HG03460 (cell line): ENCODE measurements at regions not wholly inside any gene's neighbourhood (a gene's known extent, or its start where the extent isn't known, plus 50 kb on each side); places are given as distances from the start of the nearest gene placed in this dataset.

Experiments used
- ATAC-seq: cut with Tn5 transposase; IDR thresholded peaks from one replicate; pipeline ENCODE4 v1.9.1; 2021; ENCODE audit not compliant: unreplicated experiment

DNA sequence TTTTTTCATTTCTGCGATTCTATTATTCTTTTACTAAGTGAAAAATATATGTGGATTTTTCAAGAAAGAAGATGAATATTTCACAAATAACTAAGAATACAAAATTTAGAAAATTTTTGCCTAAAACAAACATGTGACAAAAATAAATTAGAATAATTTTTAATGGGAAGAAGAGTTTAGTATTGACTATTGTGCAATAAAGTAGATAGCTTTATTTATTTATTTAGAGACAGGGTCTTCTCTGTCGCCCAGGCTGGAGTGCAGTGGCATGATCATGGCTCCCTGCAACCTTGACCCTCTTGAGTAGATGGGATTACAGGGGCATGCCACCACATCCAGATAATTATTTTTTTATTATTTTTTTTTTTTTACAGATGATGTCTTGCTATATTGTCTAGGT, 95.3 kb upstream of the PAQR3 start:
- no peak for ATAC-seq

DNA sequence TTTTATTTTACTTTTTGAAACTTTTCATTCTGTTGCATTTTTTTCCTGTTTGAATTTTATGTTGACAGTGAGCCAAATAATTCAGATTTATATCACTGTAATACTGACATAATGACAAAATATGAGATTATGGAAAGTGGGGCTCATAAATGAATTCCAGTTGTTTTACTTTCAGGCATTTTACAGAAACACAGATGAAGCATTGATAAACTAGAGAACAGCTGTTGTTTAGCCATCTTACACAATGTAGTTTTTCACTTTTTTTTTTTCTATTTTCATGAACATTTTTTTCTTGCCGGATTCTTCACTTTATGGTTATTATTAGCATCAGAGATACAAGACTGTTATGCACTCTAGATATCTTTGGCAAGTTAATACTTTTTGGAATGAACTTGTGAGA, 91.7 kb upstream of the PAQR3 start:
- ATAC-seq, result no peak

GRCh38 chr4:79027656-79028055, 88.4 kb upstream of the PAQR3 start:
- no peak for ATAC-seq

DNA sequence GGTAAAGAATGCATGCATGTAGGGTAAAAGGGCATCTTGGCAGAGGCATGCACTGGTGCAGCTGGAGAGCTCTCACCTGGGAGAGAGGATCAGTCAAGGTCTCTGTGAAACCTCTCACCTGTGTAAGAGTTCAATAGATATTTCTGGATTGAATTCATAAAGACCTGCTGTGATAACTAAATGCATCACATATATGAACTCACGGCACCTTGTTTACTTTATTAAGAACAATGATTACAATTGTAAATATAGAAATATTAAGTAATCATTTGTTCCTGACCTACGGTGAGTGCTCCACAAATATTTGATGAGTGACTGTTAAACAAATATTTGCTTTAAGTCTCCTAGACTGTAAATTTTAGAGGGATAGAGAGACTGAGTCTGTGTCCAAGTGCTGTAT, 85.9 kb upstream of the PAQR3 start:
- no peak for ATAC-seq

DNA sequence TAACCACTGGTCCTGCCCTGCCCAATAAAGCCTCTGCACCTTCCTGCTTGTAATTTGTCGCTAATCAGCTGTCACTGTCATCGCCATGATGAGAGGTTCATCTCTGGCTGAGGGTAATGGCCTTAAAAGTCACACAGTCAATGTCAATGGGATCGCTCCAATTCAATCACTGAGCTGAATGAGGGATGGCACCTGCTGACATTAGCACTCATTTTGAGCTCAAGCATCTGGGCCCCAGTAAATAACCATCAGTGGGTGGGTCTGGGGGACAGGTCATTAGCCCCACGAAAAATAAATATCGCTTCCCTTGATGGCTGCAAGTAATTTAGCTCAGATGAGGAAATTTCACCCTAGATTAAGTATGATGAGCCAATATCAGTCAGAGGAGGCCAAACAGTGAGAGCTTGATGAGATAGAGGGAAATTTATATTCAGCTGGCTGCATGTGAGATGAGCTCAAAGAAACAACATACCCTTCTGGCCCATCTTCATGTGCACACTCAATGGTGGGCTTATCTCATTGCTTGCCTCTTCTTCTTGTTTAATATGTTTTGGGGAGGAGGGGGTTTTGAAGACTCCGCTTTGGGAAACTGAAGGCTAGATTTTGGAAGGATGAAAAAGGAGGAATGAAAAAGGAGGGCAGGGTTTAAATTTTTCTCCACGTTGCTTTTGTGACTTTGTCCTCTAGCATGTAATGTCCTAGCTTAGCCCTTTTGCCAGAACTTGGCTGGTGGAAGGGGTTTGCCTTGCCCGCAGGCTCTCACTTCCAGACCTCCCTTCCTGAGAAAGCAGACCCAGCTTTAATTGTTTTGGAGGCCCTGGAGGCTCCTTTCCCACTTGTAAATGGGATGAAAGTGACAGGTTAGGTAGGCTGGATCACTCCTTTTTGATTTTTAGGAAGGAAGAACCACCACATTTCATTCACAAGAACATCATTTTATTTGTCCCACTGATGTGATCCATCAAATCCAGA, 84.8 kb upstream of the PAQR3 start:
- no peak for ATAC-seq

DNA sequence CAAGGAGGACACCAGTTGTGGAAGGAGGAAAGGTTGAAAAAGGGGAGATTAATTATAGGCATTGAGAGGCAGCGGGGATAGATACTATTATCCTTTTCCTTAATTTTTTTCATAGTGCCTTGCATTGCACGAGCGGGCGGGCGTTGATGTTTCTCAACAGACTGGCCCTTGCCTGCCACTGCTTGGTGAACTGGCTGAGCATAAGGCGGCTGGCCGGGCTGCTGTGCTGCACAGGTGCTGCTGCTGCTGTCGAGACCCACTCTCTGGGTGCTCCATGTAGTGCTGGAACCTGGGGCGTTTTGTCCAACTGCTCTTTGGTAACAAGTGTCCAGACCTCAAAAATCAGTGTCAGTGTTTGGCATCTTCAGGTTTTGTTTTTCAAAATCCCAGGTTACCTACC, 83.3 kb upstream of the PAQR3 start:
- no peak for ATAC-seq

DNA sequence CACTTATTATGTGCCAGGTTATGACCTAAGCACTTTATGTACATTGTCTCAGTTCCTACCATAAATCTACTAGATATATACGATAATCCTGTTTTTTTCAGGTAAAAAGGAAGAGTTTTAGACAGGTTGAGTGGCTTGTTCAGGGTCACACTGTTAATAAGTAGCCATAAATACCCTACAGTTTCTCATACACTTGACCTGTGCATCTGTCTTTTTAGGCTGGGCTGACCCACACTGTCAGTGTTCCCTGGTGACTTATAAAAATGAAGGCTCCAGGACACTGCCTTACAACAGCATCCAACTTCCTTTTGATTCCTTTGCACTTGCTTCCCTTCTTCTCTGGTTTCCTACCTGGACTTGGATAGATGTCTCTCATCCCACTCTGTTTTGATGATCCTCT, 78.2 kb upstream of the PAQR3 start:
- ATAC-seq, result no peak

DNA sequence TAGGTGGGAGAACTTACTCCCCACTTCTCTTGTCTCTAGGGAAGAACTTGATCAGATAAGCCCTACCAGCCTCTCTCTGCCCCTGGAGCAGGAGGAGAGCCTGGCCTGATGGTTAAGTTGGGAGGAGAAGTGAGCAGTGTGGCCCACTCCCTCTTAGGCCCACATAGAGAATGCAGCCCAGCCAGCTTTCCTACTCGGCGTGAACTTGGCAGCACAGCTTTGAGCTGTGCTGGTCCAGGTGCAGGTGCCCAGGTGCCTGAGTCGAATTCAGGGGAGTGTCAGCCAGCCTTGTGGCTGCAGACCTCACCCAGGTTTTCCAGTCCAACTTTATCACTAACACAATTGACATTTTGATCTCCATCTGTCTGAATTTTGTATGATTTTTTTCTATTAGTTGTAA, 77.6 kb upstream of the PAQR3 start:
- no peak for ATAC-seq

- no peak for ATAC-seq
These were observed 76.2 kb upstream of the PAQR3 start for GRCh38 chr4:79015411-79015810.

- no peak for ATAC-seq
These were observed 75.0 kb upstream of the PAQR3 start for GRCh38 chr4:79014230-79014629.

GRCh38 chr4:79013756-79014155, 74.5 kb upstream of the PAQR3 start:
- no peak for ATAC-seq

DNA sequence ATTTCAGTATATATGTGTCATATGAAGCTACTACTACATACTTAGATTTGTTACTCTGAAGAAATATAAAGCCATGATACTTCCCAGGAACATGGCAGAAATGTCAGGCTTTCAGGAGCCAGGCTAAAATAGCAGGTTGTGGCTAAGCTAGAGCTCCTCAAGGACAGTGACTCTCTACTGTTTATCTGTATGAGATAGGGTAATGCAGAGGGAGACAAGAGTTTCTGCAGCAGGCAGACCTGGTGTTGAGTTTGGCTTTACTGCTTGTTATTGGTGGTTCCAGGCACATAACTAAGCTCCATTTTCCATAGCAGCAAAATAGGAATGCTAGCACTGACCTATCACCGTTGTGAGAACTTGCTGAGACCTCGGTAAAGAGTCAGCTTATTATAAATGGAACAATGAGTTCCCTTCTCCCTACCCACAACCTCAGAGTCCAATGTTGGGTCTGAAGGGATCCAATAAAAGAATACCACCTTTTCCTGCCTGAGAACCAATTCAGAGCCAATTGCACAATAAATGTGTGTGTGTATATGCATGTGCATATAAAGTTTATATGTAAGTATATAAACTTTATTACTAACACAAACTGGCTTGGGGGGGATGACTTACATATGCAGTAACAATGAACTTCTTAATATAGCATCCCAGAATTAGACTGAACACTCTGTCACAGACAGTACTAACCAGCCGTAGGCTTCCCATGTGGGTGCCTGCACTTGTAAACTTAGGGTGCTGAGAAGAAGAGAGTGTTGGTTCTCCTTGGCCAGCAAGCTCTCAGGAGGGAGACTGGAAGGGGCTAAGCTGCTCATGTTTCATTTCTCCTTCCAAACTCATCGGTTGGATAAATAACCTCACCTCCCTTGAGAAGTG, 51.9 kb upstream of the PAQR3 start:
- no peak for ATAC-seq

- ATAC-seq, result no peak
These were observed 50.5 kb upstream of the PAQR3 start for GRCh38 chr4:78989697-78990270.
